ENCODE measurements at regions not wholly inside any gene's neighbourhood (a gene's known extent, or its start where the extent isn't known, plus 50 kb on each side); places are given as distances from the start of the nearest gene placed in this dataset.
A peak's percentile ranks its signal among the peaks of the same experiment; 100 is the strongest.

GRCh38 chr2:217525076-217525475, 477.7 kb downstream of the TNS1 start:
- no peak for DNase-seq (ENCODE audit: low read depth in 3 of 3)

- DNase-seq (ENCODE audit: low read depth in 3 of 3): no peak
Observed at GRCh38 chr2:217523286-217523685, 479.5 kb downstream of the TNS1 start.

DNA sequence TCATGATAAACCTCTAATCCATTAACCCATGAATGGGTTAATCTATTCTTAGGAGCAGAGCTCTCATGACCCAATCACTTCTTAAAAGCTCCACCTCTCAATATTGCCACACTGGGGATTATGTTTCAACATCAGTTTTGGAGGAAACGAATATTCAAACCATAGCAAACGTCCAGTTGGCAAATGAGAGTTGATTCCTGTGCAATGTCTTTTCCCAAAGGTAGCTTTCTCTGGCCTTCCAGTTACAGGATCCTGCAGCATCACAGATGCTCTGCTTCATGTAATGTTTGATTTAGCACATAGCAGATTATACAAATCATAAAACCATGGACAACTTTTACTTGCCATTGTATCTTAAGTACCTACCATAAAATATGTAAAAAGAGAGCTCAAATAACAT, 481.0 kb downstream of the TNS1 start:
- no peak for DNase-seq (ENCODE audit: low read depth in 3 of 3)

GRCh38 chr2:217520356-217521010, 482.3 kb downstream of the TNS1 start:
- no peak for DNase-seq (ENCODE audit: low read depth in 3 of 3)

GRCh38 chr2:217517402-217517801, 485.4 kb downstream of the TNS1 start:
- no peak for DNase-seq (ENCODE audit: low read depth in 3 of 3)

- no peak for DNase-seq (ENCODE audit: low read depth in 3 of 3)
Observed at GRCh38 chr2:217515615-217516309, 487.0 kb downstream of the TNS1 start.

- no peak for DNase-seq (ENCODE audit: low read depth in 3 of 3)
Observed at GRCh38 chr2:217513258-217513657, 489.5 kb downstream of the TNS1 start.

DNA sequence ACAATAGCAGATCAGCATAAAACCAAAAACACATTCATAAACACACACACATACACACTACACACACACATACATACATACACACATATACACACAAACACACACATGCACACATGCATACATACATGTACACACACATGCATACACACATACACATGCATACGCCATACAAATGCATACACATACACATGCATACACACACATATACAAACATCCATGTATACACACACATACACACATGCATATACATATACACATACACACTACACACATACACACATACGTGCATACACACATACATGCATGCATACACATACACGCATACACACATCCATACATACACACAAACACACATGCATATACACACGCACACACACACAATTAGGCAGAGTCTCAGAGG, 490.1 kb downstream of the TNS1 start:
- no peak for DNase-seq (ENCODE audit: low read depth in 3 of 3)

- no peak for DNase-seq (ENCODE audit: low read depth in 3 of 3)
Observed at GRCh38 chr2:217512259-217512658, 490.5 kb downstream of the TNS1 start.

GRCh38 chr2:217511850-217512249, 490.9 kb downstream of the TNS1 start:
- no peak for DNase-seq (ENCODE audit: low read depth in 3 of 3)

DNA sequence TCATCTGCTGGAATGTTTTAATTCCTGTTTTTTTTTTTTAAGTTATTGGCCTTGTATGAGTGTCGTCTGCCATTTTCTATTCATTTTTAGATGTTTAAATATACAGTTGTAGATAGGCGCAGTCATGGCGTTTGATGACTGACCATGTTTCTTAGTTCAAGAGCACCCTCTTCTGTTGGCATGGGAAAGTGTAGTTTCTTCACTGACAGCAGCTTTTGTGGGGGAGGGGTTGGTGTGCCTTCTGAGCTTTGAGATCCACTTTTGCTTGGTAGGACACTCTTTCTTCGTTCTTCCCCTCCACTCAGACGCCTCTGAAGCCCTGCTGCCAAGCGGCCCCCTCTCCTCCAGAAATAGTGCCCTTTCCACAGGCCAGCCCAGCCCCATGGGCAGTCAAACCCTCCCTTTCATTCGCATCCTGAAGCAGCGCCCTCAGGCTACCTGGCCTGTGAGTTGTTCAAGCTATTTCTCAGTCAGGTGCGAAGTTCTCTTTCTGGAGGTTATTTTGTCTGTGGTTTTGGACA, 492.0 kb downstream of the TNS1 start:
- peak; percentile 2 to 10 (median 9) for DNase-seq (ENCODE audit: low read depth in 3 of 3)

GRCh38 chr2:217505303-217505702, 497.5 kb downstream of the TNS1 start:
- DNase-seq (ENCODE audit: low read depth in 3 of 3): no peak

GRCh38 chr2:217501887-217502286, 500.9 kb downstream of the TNS1 start:
- DNase-seq (ENCODE audit: low read depth in 3 of 3): no peak

GRCh38 chr2:217497843-217498377, 504.9 kb downstream of the TNS1 start:
- DNase-seq (ENCODE audit: low read depth in 3 of 3): no peak

GRCh38 chr2:217494557-217494956, 508.2 kb downstream of the TNS1 start:
- no peak for DNase-seq (ENCODE audit: low read depth in 3 of 3)

DNA sequence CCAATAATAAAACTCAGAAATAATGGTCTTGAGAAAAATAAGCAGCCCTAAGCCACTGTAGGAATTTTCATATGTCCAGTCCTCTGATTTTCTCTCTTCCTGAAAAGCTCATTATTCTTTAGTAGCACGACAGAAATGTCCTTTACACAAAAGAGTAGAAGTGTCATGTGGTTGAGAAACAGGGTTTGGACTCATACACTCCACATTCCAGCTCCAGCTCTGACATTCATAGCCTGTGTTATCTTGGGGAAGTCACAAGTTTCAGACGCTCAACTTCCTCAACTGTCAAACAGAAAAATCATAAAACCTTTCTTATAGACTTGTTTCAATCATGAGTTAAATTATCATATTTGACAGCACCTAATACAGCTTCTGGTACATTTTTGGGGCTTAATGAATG, 511.5 kb downstream of the TNS1 start:
- no peak for DNase-seq (ENCODE audit: low read depth in 3 of 3)

- DNase-seq (ENCODE audit: low read depth in 3 of 3): no peak
Observed at GRCh38 chr2:217489145-217489960, 513.4 kb downstream of the TNS1 start.

- DNase-seq (ENCODE audit: low read depth in 3 of 3): no peak
Observed at GRCh38 chr2:217484046-217484445, 518.7 kb downstream of the TNS1 start.

GRCh38 chr2:217482056-217482710, 520.6 kb downstream of the TNS1 start:
- DNase-seq (ENCODE audit: low read depth in 3 of 3): no peak

DNA sequence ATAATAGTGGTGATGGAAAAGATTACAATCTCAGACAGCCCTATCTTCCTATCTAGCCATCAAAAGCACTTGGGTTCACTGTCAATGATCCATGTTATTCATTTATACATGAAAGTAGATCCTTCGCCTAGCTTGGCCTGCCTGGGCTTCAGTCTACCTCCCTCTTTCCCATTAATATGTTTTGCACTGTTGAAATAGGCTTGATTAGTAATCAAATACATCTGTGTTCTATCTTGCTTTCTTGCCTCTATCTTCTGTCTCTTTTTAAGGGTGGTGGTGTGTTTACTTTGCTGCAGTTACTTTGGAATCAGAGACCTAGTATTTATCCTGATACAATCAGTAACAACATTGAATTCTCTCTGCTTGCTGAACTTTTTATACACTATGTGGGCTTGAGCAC, 521.2 kb downstream of the TNS1 start:
- DNase-seq (ENCODE audit: low read depth in 3 of 3): no peak

DNA sequence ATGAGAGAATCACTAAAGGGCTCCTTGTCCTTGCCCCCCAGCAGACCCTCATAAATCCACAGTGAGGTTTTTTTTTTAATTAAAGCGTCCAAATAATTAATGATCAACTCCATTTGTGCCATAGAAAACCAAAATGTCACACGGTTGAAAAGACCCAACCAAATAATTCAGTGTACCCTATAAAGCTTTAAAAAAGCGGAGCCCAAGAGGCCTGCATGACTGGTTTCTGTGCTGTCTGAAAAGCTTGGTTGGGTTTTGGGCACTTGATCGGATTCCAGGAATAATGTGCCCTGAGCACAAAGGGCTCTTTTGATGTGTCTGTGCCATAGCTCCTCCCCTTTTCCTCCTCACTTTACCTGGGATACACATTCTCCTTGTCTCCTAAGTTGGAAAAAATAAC, 523.2 kb downstream of the TNS1 start:
- DNase-seq (ENCODE audit: low read depth in 3 of 3): no peak
